Activated CD8-positive, alpha-beta memory T cell treated with anti-CD3 and anti-CD28 coated beads, Interleukin-2, amount 10 ng/mL, durations not matched to agents 7 days and 5 days (primary cell): ENCODE measurements at regions not wholly inside any gene's neighbourhood (a gene's known extent, or its start where the extent isn't known, plus 50 kb on each side); places are given as distances from the start of the nearest gene placed in this dataset.
"Not testable (repeated sequence)": the region's sequence is repeated elsewhere in the genome, so short reads cannot be mapped to it uniquely, and the experiment has no call there.

Experiments used
- ATAC-seq: fragments of 150-1000 bp; cut with Tn5 transposase; one replicate; pipeline ENCODE4 v1.10.0; 2021; ENCODE audit warnings: moderate library complexity
- CTCF ChIA-PET: fragments of 350-600 bp; sonication (Branson Sonifier 250); formaldehyde crosslinking; loops from one replicate; lab custom pipeline; 2021; ENCODE audit warnings: antibody characterized with exemption; lab: Charles Lee
- DNase-seq: peaks from one replicate; pipeline ENCODE4 v3.0.0-alpha.2; 2020
- H3K27ac Mint-ChIP-seq: one replicate; pipeline ENCODE4 v1.8.0; 2021; ENCODE audit warnings: mild to moderate bottlenecking, mixed read lengths
- H3K27me3 Mint-ChIP-seq: one replicate; pipeline ENCODE4 v1.8.0; 2021; ENCODE audit warnings: mixed read lengths
- H3K36me3 Mint-ChIP-seq: one replicate; pipeline ENCODE4 v1.8.0; 2021; ENCODE audit warnings: mild to moderate bottlenecking, mixed read lengths
- H3K4me1 Mint-ChIP-seq: one replicate; pipeline ENCODE4 v1.8.0; 2021; ENCODE audit warnings: mixed read lengths
- H3K4me3 Mint-ChIP-seq: one replicate; pipeline ENCODE4 v1.8.0; 2021; ENCODE audit warnings: mild to moderate bottlenecking, moderate library complexity, mixed read lengths
- H3K9me3 Mint-ChIP-seq: one replicate; pipeline ENCODE4 v1.8.0; 2022; ENCODE audit warnings: low read depth, mixed read lengths

GRCh38 chr13:58313219-58313618 is 681.7 kb downstream of the PCDH17 start:
- CTCF ChIA-PET: no interaction called here

GRCh38 chr13:58318495-58319167 is 687.1 kb downstream of the PCDH17 start:
- DNase-seq (no peak), ATAC-seq (no peak)
- Mint-ChIP-seq H3K4me1 (no peaks in the 10 kb centered on the region), H3K9me3 (peaks cover 4% of the 10 kb centered on the region), H3K4me3 (no peak overlapping the region), H3K36me3 (no peaks in the 10 kb centered on the region), H3K27me3 (no peaks in the 10 kb centered on the region), H3K27ac (no peak overlapping the region)
- CTCF ChIA-PET: no interaction called here

More at GRCh38 chr13:58313219-58313618, 681.7 kb downstream of the PCDH17 start:
- DNase-seq (no peak), ATAC-seq (no peak)
- no peak overlapping the region for H3K27ac Mint-ChIP-seq
- no peak overlapping the region for H3K4me3 Mint-ChIP-seq
- H3K27me3 Mint-ChIP-seq: no peaks in the 10 kb centered on the region
- peaks cover 6% of the 10 kb centered on the region for H3K9me3 Mint-ChIP-seq
- no peaks in the 10 kb centered on the region for H3K4me1 Mint-ChIP-seq
- no peaks in the 10 kb centered on the region for H3K36me3 Mint-ChIP-seq

GRCh38 chr13:58324161-58324560 is 692.6 kb downstream of the PCDH17 start:
- ATAC-seq: no peak
- Mint-ChIP-seq H3K27ac (no peak overlapping the region), H3K9me3 (no peaks in the 10 kb centered on the region), H3K4me1 (no peaks in the 10 kb centered on the region), H3K4me3 (no peak overlapping the region), H3K36me3 (no peaks in the 10 kb centered on the region), H3K27me3 (no peaks in the 10 kb centered on the region)
- no peak for DNase-seq
- CTCF ChIA-PET: no interaction called here

- no peak for DNase-seq
- H3K27ac Mint-ChIP-seq: no peak overlapping the region
- no peaks in the 10 kb centered on the region for H3K4me1 Mint-ChIP-seq
- no peak overlapping the region for H3K4me3 Mint-ChIP-seq
- H3K36me3 Mint-ChIP-seq: no peaks in the 10 kb centered on the region
- CTCF ChIA-PET: no interaction called here
- H3K9me3 Mint-ChIP-seq: peaks cover 4% of the 10 kb centered on the region
- no peak for ATAC-seq
- H3K27me3 Mint-ChIP-seq: no peaks in the 10 kb centered on the region
These were observed 698.2 kb downstream of the PCDH17 start for GRCh38 chr13:58329746-58330145.

- Mint-ChIP-seq H3K27me3 (no peaks in the 10 kb centered on the region), H3K4me3 (no peak overlapping the region), H3K4me1 (no peaks in the 10 kb centered on the region), H3K36me3 (no peaks in the 10 kb centered on the region), H3K27ac (no peak overlapping the region), H3K9me3 (peaks cover 8% of the 10 kb centered on the region)
- no peak for ATAC-seq
- CTCF ChIA-PET: no interaction called here
- no peak for DNase-seq
These were observed 709.4 kb downstream of the PCDH17 start for GRCh38 chr13:58340895-58341294.

GRCh38 chr13:58341318-58341717 is 709.8 kb downstream of the PCDH17 start:
- no peaks in the 10 kb centered on the region for H3K4me1 Mint-ChIP-seq
- DNase-seq: no peak
- CTCF ChIA-PET: no interaction called here
- H3K27ac Mint-ChIP-seq: no peak overlapping the region
- H3K4me3 Mint-ChIP-seq: no peak overlapping the region
- H3K27me3 Mint-ChIP-seq: no peaks in the 10 kb centered on the region
- H3K9me3 Mint-ChIP-seq: peaks cover 8% of the 10 kb centered on the region
- H3K36me3 Mint-ChIP-seq: no peaks in the 10 kb centered on the region
- no peak for ATAC-seq

- H3K4me1 Mint-ChIP-seq: no peaks in the 10 kb centered on the region
- H3K36me3 Mint-ChIP-seq: no peaks in the 10 kb centered on the region
- no peak overlapping the region for H3K4me3 Mint-ChIP-seq
- no peaks in the 10 kb centered on the region for H3K27me3 Mint-ChIP-seq
- no peak for ATAC-seq
- peaks cover 6% of the 10 kb centered on the region for H3K9me3 Mint-ChIP-seq
- no peak overlapping the region for H3K27ac Mint-ChIP-seq
- CTCF ChIA-PET: no interaction called here
- no peak for DNase-seq
These were observed 711.5 kb downstream of the PCDH17 start for GRCh38 chr13:58343076-58343475.

- H3K27me3 Mint-ChIP-seq, H3K9me3 Mint-ChIP-seq, H3K27ac Mint-ChIP-seq, H3K4me3 Mint-ChIP-seq, DNase-seq, ATAC-seq, H3K4me1 Mint-ChIP-seq, H3K36me3 Mint-ChIP-seq, CTCF ChIA-PET: not testable (repeated sequence)
These were observed 720.6 kb downstream of the PCDH17 start for GRCh38 chr13:58352100-58352499.

GRCh38 chr13:58369936-58370335 is 738.4 kb downstream of the PCDH17 start:
- no peak for ATAC-seq
- no peak for DNase-seq
- Mint-ChIP-seq H3K9me3 (peaks cover 15% of the 10 kb centered on the region), H3K4me1 (no peaks in the 10 kb centered on the region), H3K27ac (no peak overlapping the region), H3K4me3 (no peak overlapping the region), H3K36me3 (no peaks in the 10 kb centered on the region), H3K27me3 (no peaks in the 10 kb centered on the region)
- CTCF ChIA-PET: no interaction called here

GRCh38 chr13:58376349-58376748 is 744.8 kb downstream of the PCDH17 start:
- Mint-ChIP-seq H3K9me3 (peaks cover 8% of the 10 kb centered on the region), H3K4me1 (no peaks in the 10 kb centered on the region), H3K27ac (no peak overlapping the region), H3K4me3 (no peak overlapping the region), H3K27me3 (no peaks in the 10 kb centered on the region), H3K36me3 (no peaks in the 10 kb centered on the region)
- CTCF ChIA-PET: no interaction called here
- no peak for DNase-seq
- ATAC-seq: no peak

- H3K4me1 Mint-ChIP-seq: no peaks in the 10 kb centered on the region
- no peaks in the 10 kb centered on the region for H3K27me3 Mint-ChIP-seq
- peaks cover 8% of the 10 kb centered on the region for H3K9me3 Mint-ChIP-seq
- CTCF ChIA-PET: no interaction called here
- no peaks in the 10 kb centered on the region for H3K36me3 Mint-ChIP-seq
- no peak for ATAC-seq
- no peak for DNase-seq
- no peak overlapping the region for H3K4me3 Mint-ChIP-seq
- H3K27ac Mint-ChIP-seq: no peak overlapping the region
These were observed 745.2 kb downstream of the PCDH17 start for GRCh38 chr13:58376775-58377174.

- no peak for ATAC-seq
These were observed 747.7 kb downstream of the PCDH17 start for GRCh38 chr13:58379221-58379620.

GRCh38 chr13:58385336-58385735 is 753.8 kb downstream of the PCDH17 start:
- H3K27ac Mint-ChIP-seq, H3K4me1 Mint-ChIP-seq, ATAC-seq, H3K27me3 Mint-ChIP-seq, CTCF ChIA-PET, H3K9me3 Mint-ChIP-seq, H3K36me3 Mint-ChIP-seq, DNase-seq, H3K4me3 Mint-ChIP-seq: not testable (repeated sequence)

More at GRCh38 chr13:58379221-58379620, 747.7 kb downstream of the PCDH17 start:
- no peaks in the 10 kb centered on the region for H3K4me1 Mint-ChIP-seq
- H3K9me3 Mint-ChIP-seq: peaks cover 8% of the 10 kb centered on the region
- no peak overlapping the region for H3K4me3 Mint-ChIP-seq
- no peaks in the 10 kb centered on the region for H3K27me3 Mint-ChIP-seq
- CTCF ChIA-PET: no interaction called here
- no peak overlapping the region for H3K27ac Mint-ChIP-seq
- H3K36me3 Mint-ChIP-seq: no peaks in the 10 kb centered on the region
- no peak for DNase-seq

- H3K9me3 Mint-ChIP-seq: peaks cover 10% of the 10 kb centered on the region
- no peak for ATAC-seq
- H3K27me3 Mint-ChIP-seq: no peaks in the 10 kb centered on the region
- H3K4me3 Mint-ChIP-seq: no peak overlapping the region
- H3K27ac Mint-ChIP-seq: no peak overlapping the region
- CTCF ChIA-PET: no interaction called here
- H3K36me3 Mint-ChIP-seq: no peaks in the 10 kb centered on the region
- no peak for DNase-seq
- no peaks in the 10 kb centered on the region for H3K4me1 Mint-ChIP-seq
These were observed 766.2 kb downstream of the PCDH17 start for GRCh38 chr13:58397596-58398387.
